HG03342 (cell line): ENCODE measurements at regions not wholly inside any gene's neighbourhood (a gene's known extent, or its start where the extent isn't known, plus 50 kb on each side); places are given as distances from the start of the nearest gene placed in this dataset.
A peak's percentile ranks its signal among the peaks of the same experiment; 100 is the strongest.
"Not testable (repeated sequence)": the region's sequence is repeated elsewhere in the genome, so short reads cannot be mapped to it uniquely, and the experiment has no call there.

Experiments used
- ATAC-seq: cut with Tn5 transposase; IDR thresholded peaks from one replicate; pipeline ENCODE4 v1.9.1; 2021; ENCODE audit warnings: mild to moderate bottlenecking, moderate library complexity; ENCODE audit not compliant: unreplicated experiment

- no peak for ATAC-seq
Measured at GRCh38 chrX:137212078-137212632, 178.4 kb upstream of the GPR101 start.

- ATAC-seq: no peak
Measured at GRCh38 chrX:137198040-137198439, 164.2 kb upstream of the GPR101 start.

GRCh38 chrX:137195991-137196390 lies 162.2 kb upstream of the GPR101 start:
- ATAC-seq: no peak

GRCh38 chrX:137195296-137195695 lies 161.5 kb upstream of the GPR101 start:
- no peak for ATAC-seq

GRCh38 chrX:137194164-137194563 lies 160.4 kb upstream of the GPR101 start:
- ATAC-seq: peak; percentile 86

- ATAC-seq: no peak
Measured at GRCh38 chrX:137187540-137187939, 153.7 kb upstream of the GPR101 start.

GRCh38 chrX:137178392-137178791 lies 144.6 kb upstream of the GPR101 start:
- ATAC-seq: no peak

GRCh38 chrX:137172317-137172948 lies 138.6 kb upstream of the GPR101 start:
- no peak for ATAC-seq

GRCh38 chrX:137171626-137172025 lies 137.8 kb upstream of the GPR101 start:
- ATAC-seq: no peak

- ATAC-seq: no peak
Measured at GRCh38 chrX:137166591-137166990, 132.8 kb upstream of the GPR101 start.

GRCh38 chrX:137164329-137164728 lies 130.5 kb upstream of the GPR101 start:
- no peak for ATAC-seq

- no peak for ATAC-seq
Measured at GRCh38 chrX:137151403-137151802, 117.6 kb upstream of the GPR101 start.

GRCh38 chrX:137143864-137144263 lies 110.1 kb upstream of the GPR101 start:
- no peak for ATAC-seq

GRCh38 chrX:137122651-137123050 lies 88.9 kb upstream of the GPR101 start:
- ATAC-seq: not testable (repeated sequence)

GRCh38 chrX:137119049-137119448 lies 85.3 kb upstream of the GPR101 start:
- no peak for ATAC-seq

GRCh38 chrX:137118536-137118935 lies 84.7 kb upstream of the GPR101 start:
- no peak for ATAC-seq

GRCh38 chrX:137118136-137118535 lies 84.3 kb upstream of the GPR101 start:
- ATAC-seq: no peak

GRCh38 chrX:137107877-137108276 lies 74.1 kb upstream of the GPR101 start:
- ATAC-seq: not testable (repeated sequence)

GRCh38 chrX:137101273-137101990 lies 67.6 kb upstream of the GPR101 start:
- no peak for ATAC-seq
